Neural crest cell (in vitro differentiated cells): ENCODE measurements at regions not wholly inside any gene's neighbourhood (a gene's known extent, or its start where the extent isn't known, plus 50 kb on each side); places are given as distances from the start of the nearest gene placed in this dataset.

ENCODE experiments used
- DNase-seq: peaks from one replicate; pipeline ENCODE4 v3.0.0; 2021; ENCODE audit warnings: low read depth, mixed read lengths, low spot score
- H3K27ac Mint-ChIP-seq: one replicate; pipeline ENCODE4 v1.8.0; 2021; ENCODE audit warnings: mild to moderate bottlenecking, mixed read lengths; ENCODE audit not compliant: unreplicated experiment
- H3K27me3 Mint-ChIP-seq: 2 replicates; pipeline ENCODE4 v1.8.0; 2021; ENCODE audit warnings: low read depth, mild to moderate bottlenecking, mixed read lengths
- H3K36me3 Mint-ChIP-seq: 2 replicates; pipeline ENCODE4 v1.8.0; 2021; ENCODE audit warnings: low read depth, mild to moderate bottlenecking, mixed read lengths
- H3K4me1 Mint-ChIP-seq: 2 replicates; pipeline ENCODE4 v1.8.0; 2021; ENCODE audit warnings: mixed read lengths
- H3K4me3 Mint-ChIP-seq: one replicate; pipeline ENCODE4 v1.8.0; 2021; ENCODE audit warnings: mild to moderate bottlenecking, mixed read lengths
- H3K9me3 Mint-ChIP-seq: 2 replicates; pipeline ENCODE4 v1.8.0; 2021; ENCODE audit warnings: mixed read lengths
- TF ChIP-seq, protein P1 (sequence below): fragments of 200-600 bp; sonication (generic); conservative IDR thresholded peaks from 2 replicates; pipeline ENCODE4 v1.5.0; 2021; ENCODE audit warnings: antibody characterized with exemption, mild to moderate bottlenecking

DNA sequence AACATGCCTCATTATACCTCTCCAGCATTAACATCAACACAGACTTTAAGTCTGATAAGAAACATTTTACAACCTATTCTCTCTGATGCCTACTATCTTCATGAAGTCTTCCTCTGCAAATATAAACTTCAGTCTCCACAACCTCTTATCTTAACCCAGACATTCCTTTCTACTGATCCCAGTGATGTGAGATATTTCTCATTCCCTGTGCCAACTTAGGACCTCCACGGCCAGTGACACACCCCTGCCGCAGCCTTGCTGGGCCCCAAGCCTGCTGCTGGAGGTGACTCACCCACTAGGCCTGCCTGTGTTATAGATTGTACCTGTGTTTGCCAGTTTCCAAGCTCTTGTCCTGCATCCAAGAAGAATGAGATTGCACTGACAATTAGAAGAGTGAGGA, 734.5 kb upstream of the CADM2 start:
- TF ChIP-seq, protein P1, sequence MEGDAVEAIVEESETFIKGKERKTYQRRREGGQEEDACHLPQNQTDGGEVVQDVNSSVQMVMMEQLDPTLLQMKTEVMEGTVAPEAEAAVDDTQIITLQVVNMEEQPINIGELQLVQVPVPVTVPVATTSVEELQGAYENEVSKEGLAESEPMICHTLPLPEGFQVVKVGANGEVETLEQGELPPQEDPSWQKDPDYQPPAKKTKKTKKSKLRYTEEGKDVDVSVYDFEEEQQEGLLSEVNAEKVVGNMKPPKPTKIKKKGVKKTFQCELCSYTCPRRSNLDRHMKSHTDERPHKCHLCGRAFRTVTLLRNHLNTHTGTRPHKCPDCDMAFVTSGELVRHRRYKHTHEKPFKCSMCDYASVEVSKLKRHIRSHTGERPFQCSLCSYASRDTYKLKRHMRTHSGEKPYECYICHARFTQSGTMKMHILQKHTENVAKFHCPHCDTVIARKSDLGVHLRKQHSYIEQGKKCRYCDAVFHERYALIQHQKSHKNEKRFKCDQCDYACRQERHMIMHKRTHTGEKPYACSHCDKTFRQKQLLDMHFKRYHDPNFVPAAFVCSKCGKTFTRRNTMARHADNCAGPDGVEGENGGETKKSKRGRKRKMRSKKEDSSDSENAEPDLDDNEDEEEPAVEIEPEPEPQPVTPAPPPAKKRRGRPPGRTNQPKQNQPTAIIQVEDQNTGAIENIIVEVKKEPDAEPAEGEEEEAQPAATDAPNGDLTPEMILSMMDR, result no peak
- DNase-seq, result no peak
- Mint-ChIP-seq H3K4me3 (no peak overlapping the region), H3K4me1 (peaks cover 7% of the 10 kb centered on the region), H3K36me3 (peaks cover 22% of the 10 kb centered on the region), H3K27me3 (no peaks in the 10 kb centered on the region), H3K27ac (no peak overlapping the region), H3K9me3 (peaks cover 29% of the 10 kb centered on the region)

DNA sequence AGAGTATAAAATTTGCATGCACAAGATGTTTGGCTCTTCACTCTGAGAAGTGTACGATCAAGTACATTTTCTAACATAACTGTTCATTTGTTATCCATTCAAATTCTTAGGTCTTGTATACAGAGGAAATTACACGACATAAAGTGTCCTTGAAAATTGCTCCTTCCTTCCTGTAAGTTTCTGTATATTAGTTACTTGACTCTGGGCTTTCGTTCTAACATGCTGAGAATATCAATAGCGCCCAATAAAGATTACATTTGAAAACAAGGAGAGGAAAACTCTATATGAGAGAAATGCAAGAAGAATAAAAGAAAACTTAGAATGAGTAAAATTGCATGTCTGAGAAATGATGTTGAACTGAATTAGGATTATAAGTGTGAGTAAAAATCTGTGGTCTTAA, 722.5 kb upstream of the CADM2 start:
- TF ChIP-seq, protein P1, result no peak
- DNase-seq, result no peak
- no peak overlapping the region for H3K4me3 Mint-ChIP-seq
- H3K9me3 Mint-ChIP-seq, result peaks cover 18% of the 10 kb centered on the region
- no peaks in the 10 kb centered on the region for H3K27me3 Mint-ChIP-seq
- H3K4me1 Mint-ChIP-seq, result no peaks in the 10 kb centered on the region
- peaks cover 13% of the 10 kb centered on the region for H3K36me3 Mint-ChIP-seq
- no peak overlapping the region for H3K27ac Mint-ChIP-seq

DNA sequence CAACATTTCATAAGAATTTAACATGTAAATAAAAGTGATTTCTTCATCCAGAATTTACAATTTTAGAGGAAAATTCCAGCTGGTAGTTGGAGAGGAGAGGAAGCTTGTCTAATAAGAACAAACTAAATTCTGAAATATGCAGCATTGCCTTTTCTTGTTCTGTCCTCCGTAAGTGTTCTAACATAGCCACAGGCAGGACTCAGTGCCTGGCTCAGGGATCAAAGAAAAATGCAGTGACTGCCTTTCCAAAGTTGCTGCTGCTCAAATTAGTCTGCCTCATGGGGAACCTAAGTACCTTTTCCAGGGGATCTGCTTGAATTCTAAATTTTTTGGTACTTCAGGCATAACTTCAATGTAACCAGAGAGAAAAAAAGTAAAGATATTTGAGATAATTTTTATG, 713.0 kb upstream of the CADM2 start:
- Mint-ChIP-seq H3K36me3 (no peaks in the 10 kb centered on the region), H3K9me3 (peaks cover 8% of the 10 kb centered on the region), H3K27me3 (no peaks in the 10 kb centered on the region), H3K27ac (no peak overlapping the region), H3K4me3 (no peak overlapping the region), H3K4me1 (no peaks in the 10 kb centered on the region)
- DNase-seq, result no peak
- TF ChIP-seq, protein P1, result no peak

DNA sequence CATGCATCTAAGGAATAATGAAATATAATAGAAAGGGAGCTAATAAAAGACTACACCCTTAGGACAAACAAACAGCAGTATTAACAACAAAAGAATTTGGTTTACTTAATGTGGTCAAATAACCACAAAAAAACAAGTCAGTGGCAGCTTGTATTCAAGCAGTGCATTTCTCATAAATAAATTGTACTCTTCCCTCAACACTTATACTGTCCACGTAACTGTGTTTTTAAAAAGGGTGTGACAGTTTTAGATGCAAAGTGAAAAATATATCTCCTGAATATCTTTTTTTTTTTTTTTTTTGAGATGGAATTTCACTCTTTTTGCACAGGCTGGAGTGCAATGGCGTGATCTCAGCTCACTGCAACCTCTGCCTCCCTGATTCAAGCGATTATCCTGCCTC, 698.2 kb upstream of the CADM2 start:
- DNase-seq, result no peak
- no peaks in the 10 kb centered on the region for H3K9me3 Mint-ChIP-seq
- no peaks in the 10 kb centered on the region for H3K36me3 Mint-ChIP-seq
- no peak overlapping the region for H3K4me3 Mint-ChIP-seq
- TF ChIP-seq, protein P1, result no peak
- no peaks in the 10 kb centered on the region for H3K4me1 Mint-ChIP-seq
- no peak overlapping the region for H3K27ac Mint-ChIP-seq
- H3K27me3 Mint-ChIP-seq, result no peaks in the 10 kb centered on the region

DNA sequence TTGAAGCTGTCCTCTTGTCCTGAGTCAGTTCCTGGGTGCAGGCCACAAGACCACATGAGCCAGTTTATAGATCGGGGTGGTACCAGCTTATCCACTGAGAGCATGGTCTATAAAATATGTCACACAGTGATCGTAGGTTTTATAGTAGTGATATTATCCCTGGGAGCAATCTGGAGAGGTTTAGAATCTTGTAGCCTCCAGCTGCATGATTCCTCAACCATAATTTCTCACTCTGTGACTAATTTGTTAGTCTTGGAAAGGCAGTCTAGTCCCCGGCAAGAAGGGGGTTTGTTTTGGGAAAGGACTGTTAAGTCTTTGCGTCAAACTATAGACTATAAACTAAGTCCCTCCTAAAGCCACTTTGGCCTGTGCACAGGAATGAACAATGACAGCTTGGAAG, 693.0 kb upstream of the CADM2 start:
- TF ChIP-seq, protein P1, result no peak
- H3K36me3 Mint-ChIP-seq, result no peaks in the 10 kb centered on the region
- no peak overlapping the region for H3K4me3 Mint-ChIP-seq
- no peak for DNase-seq
- H3K27ac Mint-ChIP-seq, result no peak overlapping the region
- no peaks in the 10 kb centered on the region for H3K4me1 Mint-ChIP-seq
- H3K27me3 Mint-ChIP-seq, result no peaks in the 10 kb centered on the region
- peaks cover 5% of the 10 kb centered on the region for H3K9me3 Mint-ChIP-seq

DNA sequence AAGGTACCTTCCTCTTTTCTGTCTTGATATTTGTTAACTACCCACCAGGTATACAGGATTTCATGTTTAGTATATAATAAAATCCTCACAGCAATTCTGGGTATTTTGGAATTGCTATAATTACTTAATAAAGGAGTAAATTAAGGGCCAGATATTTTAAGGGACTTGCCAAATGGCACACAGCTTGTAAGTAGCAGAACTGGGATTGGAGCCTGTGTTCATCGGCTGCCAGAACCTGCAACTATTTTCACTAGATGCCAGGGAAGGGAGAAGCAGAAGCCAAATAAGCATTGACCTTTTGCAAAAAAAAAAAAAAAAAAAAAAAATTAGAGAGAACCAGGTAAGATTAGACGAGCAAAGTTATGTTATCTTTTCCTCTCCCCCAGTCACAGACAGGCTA, 683.3 kb upstream of the CADM2 start:
- no peaks in the 10 kb centered on the region for H3K4me1 Mint-ChIP-seq
- no peak overlapping the region for H3K4me3 Mint-ChIP-seq

More for the DNA sequence above, 683.3 kb upstream of the CADM2 start:
- DNase-seq, result no peak
- TF ChIP-seq, protein P1, result no peak
- Mint-ChIP-seq H3K9me3 (peaks cover 2% of the 10 kb centered on the region), H3K36me3 (no peaks in the 10 kb centered on the region), H3K27ac (no peak overlapping the region), H3K27me3 (no peaks in the 10 kb centered on the region)
